Activated B cell treated with CpG ODN at 0.5 μM for 24 hours (primary cell): ENCODE measurements at regions not wholly inside any gene's neighbourhood (a gene's known extent, or its start where the extent isn't known, plus 50 kb on each side); places are given as distances from the start of the nearest gene placed in this dataset.

Experiments
- ATAC-seq: fragments of 200-7000 bp; cut with Tn5 transposase; one replicate; pipeline ENCODE4 v1.10.0; 2021; ENCODE audit warnings: low read depth, mild to moderate bottlenecking, moderate library complexity
- CTCF ChIA-PET: fragments of 350-600 bp; sonication (Branson Sonifier 250); formaldehyde crosslinking; loops from one replicate; lab custom pipeline; 2021; ENCODE audit warnings: antibody characterized with exemption; lab: Charles Lee
- POLR2A ChIA-PET: fragments of 350-600 bp; sonication (Branson Sonifier 250); formaldehyde crosslinking; loops from one replicate; lab custom pipeline; 2021; ENCODE audit warnings: antibody characterized with exemption; lab: Charles Lee
- DNase-seq: peaks from one replicate; pipeline ENCODE4 v3.0.0; 2022
- H3K27ac Mint-ChIP-seq: one replicate; pipeline ENCODE4 v1.8.0; 2020; ENCODE audit warnings: mixed read lengths
- H3K27me3 Mint-ChIP-seq: one replicate; pipeline ENCODE4 v1.8.0; 2021; ENCODE audit warnings: mixed read lengths
- H3K36me3 Mint-ChIP-seq: one replicate; pipeline ENCODE4 v1.8.0; 2021; ENCODE audit warnings: low read depth, mixed read lengths
- H3K4me1 Mint-ChIP-seq: one replicate; pipeline ENCODE4 v1.8.0; 2021; ENCODE audit warnings: mixed read lengths
- H3K4me3 Mint-ChIP-seq: one replicate; pipeline ENCODE4 v1.8.0; 2020; ENCODE audit warnings: mild to moderate bottlenecking, mixed read lengths
- H3K9me3 Mint-ChIP-seq: one replicate; pipeline ENCODE4 v1.8.0; 2020; ENCODE audit warnings: mixed read lengths
- CTCF ChIP-seq: fragments of 200-600 bp; IDR thresholded peaks from one replicate; pipeline ENCODE4 v1.8.0; 2022; ENCODE audit warnings: antibody characterized with exemption, mild to moderate bottlenecking
- intact Hi-C: fragments of 100-400 bp; cut with micrococcal nuclease; formaldehyde crosslinking; loops from one replicate; pipeline ENCODE4 v1.15.1; 2024

- Mint-ChIP-seq H3K27me3 (no peaks in the 10 kb centered on the region), H3K4me1 (peaks cover 41% of the 10 kb centered on the region), H3K9me3 (no peaks in the 10 kb centered on the region), H3K36me3 (no peaks in the 10 kb centered on the region), H3K27ac (no peak overlapping the region), H3K4me3 (no peak overlapping the region)
- TF ChIP-seq CTCF, result no peak
- no peak for DNase-seq
- ATAC-seq, result no peak
- ChIA-PET CTCF (no interaction called here), POLR2A (no interaction called here)
- intact Hi-C loops, result no loop called here
These were observed 118.8 kb upstream of the ZNF217 start for GRCh38 chr20:53712212-53712977.

DNA sequence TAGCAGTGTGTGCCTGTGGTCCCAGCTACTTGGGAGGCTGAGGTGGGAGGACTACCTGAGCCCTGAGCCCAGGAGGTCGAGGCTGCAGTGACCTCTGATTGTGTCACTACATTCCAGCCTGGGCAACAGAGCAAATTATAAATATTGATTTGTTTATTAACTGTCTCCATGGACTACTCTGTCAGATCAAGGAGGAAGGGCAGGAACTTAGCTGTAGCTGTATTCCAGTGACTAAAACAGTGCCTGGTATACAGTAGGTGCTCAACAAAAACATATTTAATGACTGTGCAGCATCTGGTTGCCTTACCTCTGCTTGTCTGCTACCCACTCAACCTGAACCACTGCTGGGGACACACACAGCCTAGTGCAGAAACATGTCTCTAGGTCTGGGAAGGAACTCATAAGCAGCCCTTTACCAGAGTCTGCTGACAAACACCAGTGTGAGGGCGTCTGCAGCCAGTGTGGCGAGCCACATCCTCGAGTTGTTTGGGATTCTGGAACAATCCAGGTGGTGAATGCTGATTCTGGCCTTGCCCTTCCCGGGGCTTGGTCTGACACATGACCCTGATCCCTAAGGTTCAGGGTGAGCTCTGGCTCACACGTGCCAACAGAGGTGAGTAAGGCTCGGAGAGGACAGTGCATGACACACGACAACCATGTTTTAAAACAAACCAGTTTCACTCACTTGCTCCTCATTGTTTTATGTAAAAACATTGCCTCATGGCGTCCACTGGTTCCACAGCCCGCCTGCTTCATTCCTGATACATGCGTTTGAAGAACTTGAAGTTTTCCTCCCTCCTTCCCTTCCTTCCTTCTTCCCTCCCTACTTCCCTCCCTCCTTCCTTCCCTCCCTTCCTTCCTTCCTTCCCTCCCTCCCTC, 117.9 kb upstream of the ZNF217 start:
- H3K9me3 Mint-ChIP-seq, result no peaks in the 10 kb centered on the region
- ChIA-PET CTCF (no interaction called here), POLR2A (interaction anchor here (0.6 kb wide), 1 partner anchor 43 kb away, joined by 5 read pairs; no protein-coding TSS in a partner anchor)
- no peak for TF ChIP-seq CTCF
- H3K27ac Mint-ChIP-seq, result no peak overlapping the region
- H3K4me3 Mint-ChIP-seq, result no peak overlapping the region
- DNase-seq (no peak), ATAC-seq (no peak)
- intact Hi-C loops, result no loop called here
- peaks cover 49% of the 10 kb centered on the region for H3K4me1 Mint-ChIP-seq
- no peaks in the 10 kb centered on the region for H3K36me3 Mint-ChIP-seq
- no peaks in the 10 kb centered on the region for H3K27me3 Mint-ChIP-seq

DNA sequence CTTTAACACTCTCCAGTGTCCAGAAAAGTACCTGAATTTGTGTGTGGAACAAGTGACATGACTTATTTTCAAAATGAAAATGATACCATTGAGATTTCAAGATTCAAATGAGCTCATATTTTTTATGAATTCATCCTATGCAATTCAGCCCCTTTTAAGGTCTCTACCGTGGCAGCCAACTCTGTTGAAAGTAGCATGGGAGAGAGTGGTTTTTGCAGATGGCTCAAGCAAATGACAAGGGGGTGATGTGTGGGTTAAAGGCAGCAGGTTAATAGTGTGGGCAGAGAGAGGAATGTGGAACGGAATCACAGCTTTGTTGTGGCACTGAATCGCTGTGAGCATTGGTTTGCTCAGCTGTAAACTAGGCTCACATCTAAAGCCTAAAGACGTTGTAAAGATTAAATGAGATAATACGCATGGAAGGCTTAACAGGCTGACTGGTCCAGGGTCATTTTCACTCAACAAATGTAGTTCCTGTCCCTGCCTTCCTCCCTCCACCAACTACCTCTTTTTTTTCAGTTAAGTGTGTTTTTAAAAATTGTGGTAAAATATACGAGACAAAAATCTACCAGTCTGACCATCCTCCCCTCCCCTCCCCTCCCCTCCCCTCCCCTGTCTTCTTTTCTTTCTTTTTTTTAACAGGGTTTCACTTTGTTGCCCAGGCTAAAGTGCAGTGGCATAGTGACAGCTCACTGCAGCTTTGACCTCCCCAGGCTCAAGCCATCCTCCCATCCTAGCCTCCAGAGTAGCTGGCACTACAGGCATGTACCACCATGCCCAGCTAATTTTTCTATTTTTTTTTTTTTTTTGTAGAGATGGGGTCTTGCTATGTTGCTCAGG, 114.7 kb upstream of the ZNF217 start:
- Mint-ChIP-seq H3K4me3 (peak overlapping the region; percentile 62), H3K9me3 (no peaks in the 10 kb centered on the region), H3K27ac (peak overlapping the region; percentile 96), H3K4me1 (peaks cover 44% of the 10 kb centered on the region), H3K27me3 (no peaks in the 10 kb centered on the region), H3K36me3 (no peaks in the 10 kb centered on the region)
- ChIA-PET POLR2A (interaction anchor here (0.6 to 1.6 kb wide), 17 partner anchors 10 to 491 kb away, joined by 3 to 12 read pairs (median 4); no protein-coding TSS in a partner anchor), CTCF (interaction anchor here (0.7 to 1.2 kb wide), 6 partner anchors 16 to 208 kb away, joined by 3 to 4 read pairs (median 3); no protein-coding TSS in a partner anchor)
- no peak for TF ChIP-seq CTCF
- intact Hi-C loops, result loop anchor here (1.0 kb wide), 1 partner anchor 114 kb away; no protein-coding TSS in a partner anchor
- ATAC-seq (peak; percentile 60), DNase-seq (no peak)

- no peak for TF ChIP-seq CTCF
- no peaks in the 10 kb centered on the region for H3K9me3 Mint-ChIP-seq
- ChIA-PET POLR2A (interaction anchor here (0.7 to 1.6 kb wide), 13 partner anchors 10 to 158 kb away, joined by 3 to 7 read pairs (median 4); no protein-coding TSS in a partner anchor), CTCF (interaction anchor here (0.7 to 1.2 kb wide), 7 partner anchors 15 to 209 kb away, joined by 3 to 4 read pairs (median 3); no protein-coding TSS in a partner anchor)
- peaks cover 44% of the 10 kb centered on the region for H3K4me1 Mint-ChIP-seq
- H3K27me3 Mint-ChIP-seq, result no peaks in the 10 kb centered on the region
- DNase-seq (no peak), ATAC-seq (peak; percentile 29)
- peak overlapping the region; percentile 62 for H3K4me3 Mint-ChIP-seq
- intact Hi-C loops, result loop anchor here (1.0 to 2.0 kb wide), 4 partner anchors 15 to 113 kb away; no protein-coding TSS in a partner anchor
- H3K36me3 Mint-ChIP-seq, result no peaks in the 10 kb centered on the region
- peak overlapping the region; percentile 96 for H3K27ac Mint-ChIP-seq
These were observed 113.9 kb upstream of the ZNF217 start for GRCh38 chr20:53707371-53708055.
